Breast epithelium (tissue), 3 donors: ENCODE measurements at regions not wholly inside any gene's neighbourhood (a gene's known extent, or its start where the extent isn't known, plus 50 kb on each side); places are given as distances from the start of the nearest gene placed in this dataset.

Source experiments
- CTCF ChIP-seq, 3 donors: fragments of 450-650 bp; IDR thresholded peaks; one replicate each; pipeline ENCODE4 v1.5.1; 2016 to 2017; ENCODE audit warnings: antibody characterized with exemption in 3 of 3, mild to moderate bottlenecking in 3 of 3, moderate library complexity in 3 of 3
- POLR2A ChIP-seq: fragments of 450-650 bp; IDR thresholded peaks from one replicate; pipeline ENCODE4 v1.6.1; 2016; ENCODE audit warnings: antibody characterized with exemption, mild to moderate bottlenecking, moderate library complexity

- TF ChIP-seq CTCF (IDR thresholded peaks at IDR 0.05) (no peak), POLR2A (no peak)
These were observed 128.0 kb upstream of the PWP1 start for GRCh38 chr12:107557589-107558100.
